Upper lobe of right lung (tissue), 1 donor: ENCODE measurements at regions not wholly inside any gene's neighbourhood (a gene's known extent, or its start where the extent isn't known, plus 50 kb on each side); places are given as distances from the start of the nearest gene placed in this dataset.

Experiments used
- ATAC-seq: fragments of 200-7000 bp; cut with Tn5 transposase; one replicate; pipeline ENCODE4 v1.9.1; 2020; ENCODE audit warnings: mild to moderate bottlenecking, moderate library complexity
- DNase-seq: peaks from one replicate; pipeline ENCODE4 v3.0.0-alpha.2; 2020
- H3K27ac ChIP-seq: fragments of 200-600 bp; one replicate; pipeline ENCODE4 v1.8.0; 2022
- H3K27me3 ChIP-seq: fragments of 200-600 bp; one replicate; pipeline ENCODE4 v1.8.0; 2022; ENCODE audit warnings: mild to moderate bottlenecking
- H3K36me3 ChIP-seq: fragments of 200-600 bp; one replicate; pipeline ENCODE4 v1.8.0; 2022
- H3K4me1 ChIP-seq: fragments of 200-600 bp; one replicate; pipeline ENCODE4 v1.8.0; 2022
- H3K4me3 ChIP-seq: fragments of 200-600 bp; one replicate; pipeline ENCODE4 v1.8.0; 2022; ENCODE audit warnings: mild to moderate bottlenecking
- H3K9me3 ChIP-seq: fragments of 200-600 bp; one replicate; pipeline ENCODE4 v1.8.0; 2022
- intact Hi-C: fragments of 100-400 bp; cut with DNase I; formaldehyde crosslinking; loops from one replicate; pipeline ENCODE4 v1.11.0; 2022
- TF ChIP-seq, protein P1 (sequence below): fragments of 200-600 bp; IDR thresholded peaks from one replicate; pipeline ENCODE4 v1.8.0; 2022; ENCODE audit warnings: antibody characterized with exemption
- donor health status: DM: no; HTN: yes; CAD: no; lungs with severe emphysema.

DNA sequence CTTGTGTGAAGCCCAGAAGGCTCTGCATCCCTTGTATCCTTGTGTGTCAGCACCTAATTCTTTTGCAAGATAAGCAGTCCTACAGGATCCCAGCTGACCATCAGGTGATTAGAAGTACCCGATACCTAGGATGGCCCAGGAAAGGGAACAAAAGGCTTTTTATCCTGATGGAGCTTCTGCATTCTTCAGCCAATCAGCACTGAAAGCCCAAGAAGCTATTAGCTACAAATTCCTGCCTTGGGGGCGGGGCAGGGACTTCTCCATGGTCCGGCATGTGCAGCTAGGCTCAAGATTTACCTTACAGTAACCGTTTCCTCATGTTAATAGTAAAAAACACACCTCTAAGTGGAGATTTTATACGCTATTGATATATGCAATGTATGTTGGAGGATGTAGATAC lies 264.6 kb upstream of the THUMPD2 start:
- Histone ChIP-seq H3K4me1 (peaks cover 17% of the 10 kb centered on the region), H3K4me3 (no peak overlapping the region), H3K27me3 (no peaks in the 10 kb centered on the region), H3K36me3 (no peaks in the 10 kb centered on the region), H3K27ac (no peak overlapping the region), H3K9me3 (no peaks in the 10 kb centered on the region)
- DNase-seq (no peak), ATAC-seq (no peak)
- TF ChIP-seq, protein P1, sequence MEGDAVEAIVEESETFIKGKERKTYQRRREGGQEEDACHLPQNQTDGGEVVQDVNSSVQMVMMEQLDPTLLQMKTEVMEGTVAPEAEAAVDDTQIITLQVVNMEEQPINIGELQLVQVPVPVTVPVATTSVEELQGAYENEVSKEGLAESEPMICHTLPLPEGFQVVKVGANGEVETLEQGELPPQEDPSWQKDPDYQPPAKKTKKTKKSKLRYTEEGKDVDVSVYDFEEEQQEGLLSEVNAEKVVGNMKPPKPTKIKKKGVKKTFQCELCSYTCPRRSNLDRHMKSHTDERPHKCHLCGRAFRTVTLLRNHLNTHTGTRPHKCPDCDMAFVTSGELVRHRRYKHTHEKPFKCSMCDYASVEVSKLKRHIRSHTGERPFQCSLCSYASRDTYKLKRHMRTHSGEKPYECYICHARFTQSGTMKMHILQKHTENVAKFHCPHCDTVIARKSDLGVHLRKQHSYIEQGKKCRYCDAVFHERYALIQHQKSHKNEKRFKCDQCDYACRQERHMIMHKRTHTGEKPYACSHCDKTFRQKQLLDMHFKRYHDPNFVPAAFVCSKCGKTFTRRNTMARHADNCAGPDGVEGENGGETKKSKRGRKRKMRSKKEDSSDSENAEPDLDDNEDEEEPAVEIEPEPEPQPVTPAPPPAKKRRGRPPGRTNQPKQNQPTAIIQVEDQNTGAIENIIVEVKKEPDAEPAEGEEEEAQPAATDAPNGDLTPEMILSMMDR, result no peak
- intact Hi-C loops, result no loop called here

DNA sequence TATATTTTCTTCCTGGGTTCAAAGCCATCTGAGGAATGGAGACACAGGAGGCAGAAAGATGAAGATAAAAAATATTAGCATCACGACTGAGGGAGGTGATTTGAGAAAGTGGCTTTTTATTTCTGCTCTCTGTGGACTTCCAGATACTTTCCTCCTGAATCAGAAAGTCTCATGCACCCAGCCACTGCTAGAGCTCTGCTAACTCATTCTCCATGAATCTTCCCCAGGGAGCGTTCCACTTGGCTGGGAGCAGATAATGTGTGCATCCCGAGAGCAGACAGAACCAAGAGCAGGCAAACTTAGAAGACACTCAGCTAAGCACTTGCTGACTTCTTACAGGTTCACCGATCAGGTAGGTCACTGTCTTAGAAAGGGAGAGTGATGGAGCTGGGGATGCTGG lies 264.1 kb upstream of the THUMPD2 start:
- ATAC-seq, result no peak
- peaks cover 17% of the 10 kb centered on the region for H3K4me1 ChIP-seq
- no peak for DNase-seq
- TF ChIP-seq, protein P1, result no peak
- intact Hi-C loops, result no loop called here
- no peaks in the 10 kb centered on the region for H3K9me3 ChIP-seq
- H3K27me3 ChIP-seq, result no peaks in the 10 kb centered on the region
- no peak overlapping the region for H3K27ac ChIP-seq
- no peaks in the 10 kb centered on the region for H3K36me3 ChIP-seq
- H3K4me3 ChIP-seq, result no peak overlapping the region

DNA sequence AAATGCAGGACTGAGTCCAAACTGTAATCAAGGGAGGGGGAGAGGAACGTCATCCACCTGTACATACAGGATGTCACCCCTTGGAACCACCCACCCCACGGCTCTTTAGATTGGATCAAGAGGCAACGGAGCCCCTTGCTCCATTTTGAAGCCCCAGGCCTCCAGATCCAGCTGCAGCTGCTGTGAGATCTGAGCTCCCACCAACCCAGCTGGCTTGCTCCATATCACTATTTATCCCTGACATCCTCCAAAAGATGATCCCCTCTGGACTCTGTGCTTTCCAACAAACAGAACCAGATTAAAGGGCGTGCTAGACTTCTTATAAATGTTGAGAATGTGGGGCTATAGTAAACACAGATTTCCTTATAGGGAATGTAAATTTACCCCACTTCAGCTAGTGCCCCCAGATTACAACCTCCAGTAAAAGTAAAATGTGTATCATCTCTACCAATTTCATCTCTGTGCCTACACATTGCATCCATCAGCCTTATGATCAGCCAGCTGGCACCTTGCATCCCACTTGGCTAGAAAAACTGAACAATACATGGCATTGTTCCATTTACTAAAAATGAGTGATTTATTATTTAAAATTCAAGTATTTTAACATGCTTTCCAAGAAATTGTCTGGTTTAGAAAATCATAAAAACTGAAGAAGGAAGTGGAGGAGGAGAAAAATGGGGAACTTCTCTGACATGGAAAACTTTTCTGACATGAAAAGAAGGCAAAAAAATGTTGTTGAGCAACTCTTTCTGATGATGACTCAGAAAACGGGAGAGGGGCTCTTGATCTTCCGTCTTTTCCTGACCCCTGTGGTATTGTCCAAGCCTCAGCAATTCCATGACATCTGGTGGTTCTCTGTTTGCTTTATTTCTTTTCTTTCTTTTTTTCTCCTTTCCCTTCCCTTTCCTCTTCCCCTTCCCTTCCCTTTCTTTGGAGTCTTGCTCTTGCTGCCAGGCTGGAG lies 262.6 kb upstream of the THUMPD2 start:
- H3K36me3 ChIP-seq, result no peaks in the 10 kb centered on the region
- H3K9me3 ChIP-seq, result no peaks in the 10 kb centered on the region
- no peak overlapping the region for H3K4me3 ChIP-seq
- H3K27ac ChIP-seq, result no peak overlapping the region
- ATAC-seq (no peak), DNase-seq (no peak)
- intact Hi-C loops, result no loop called here
- H3K4me1 ChIP-seq, result peaks cover 17% of the 10 kb centered on the region
- TF ChIP-seq, protein P1, result no peak
- H3K27me3 ChIP-seq, result no peaks in the 10 kb centered on the region

DNA sequence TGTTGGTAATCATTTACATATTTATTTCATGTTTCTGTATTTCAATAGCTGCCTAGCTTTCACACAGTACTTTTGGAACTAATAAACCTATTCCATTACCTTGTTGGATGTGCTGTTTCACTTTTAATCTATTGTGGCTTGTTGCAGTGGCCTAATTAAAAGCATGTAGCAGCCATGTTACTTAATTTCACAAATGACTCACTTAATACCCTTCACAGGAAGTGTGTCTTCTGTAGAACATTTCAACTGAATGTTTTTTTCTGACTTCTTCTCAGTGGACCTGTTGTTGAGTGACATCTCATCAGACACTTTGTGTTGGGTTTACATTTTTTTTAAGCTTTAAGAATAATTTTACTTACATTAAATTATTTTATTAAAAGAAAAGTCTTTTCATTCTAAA lies 260.5 kb upstream of the THUMPD2 start:
- Histone ChIP-seq H3K36me3 (no peaks in the 10 kb centered on the region), H3K27me3 (no peaks in the 10 kb centered on the region), H3K4me1 (peaks cover 17% of the 10 kb centered on the region), H3K4me3 (no peak overlapping the region), H3K27ac (no peak overlapping the region), H3K9me3 (no peaks in the 10 kb centered on the region)
- intact Hi-C loops, result no loop called here
- ATAC-seq (no peak), DNase-seq (no peak)
- TF ChIP-seq, protein P1, result no peak

DNA sequence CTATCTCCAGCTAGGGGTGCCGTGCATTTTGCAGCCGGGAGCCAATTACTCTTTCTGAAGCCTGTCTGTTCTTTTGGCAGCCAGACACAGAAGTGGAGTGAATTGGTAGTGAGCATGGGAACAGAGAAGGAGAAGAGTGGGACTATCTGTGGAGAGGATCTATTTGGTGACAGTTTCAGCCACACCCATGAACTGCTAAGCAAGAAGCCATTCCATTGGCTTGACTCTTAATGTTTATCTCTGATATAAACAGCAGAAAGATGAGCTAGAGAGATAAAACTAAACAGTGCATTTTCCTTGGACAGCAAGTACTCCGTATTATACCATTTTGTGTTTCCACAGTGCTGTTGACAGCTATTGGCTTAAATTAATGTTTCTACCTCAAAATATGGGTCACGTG lies 259.6 kb upstream of the THUMPD2 start:
- TF ChIP-seq, protein P1, result no peak
- no peak for ATAC-seq
- peaks cover 17% of the 10 kb centered on the region for H3K4me1 ChIP-seq
- no peak for DNase-seq
- intact Hi-C loops, result no loop called here
- no peaks in the 10 kb centered on the region for H3K27me3 ChIP-seq
- no peaks in the 10 kb centered on the region for H3K9me3 ChIP-seq
- no peak overlapping the region for H3K27ac ChIP-seq
- H3K36me3 ChIP-seq, result no peaks in the 10 kb centered on the region
- no peak overlapping the region for H3K4me3 ChIP-seq
